ENCODE measurements at regions not wholly inside any gene's neighbourhood (a gene's known extent, or its start where the extent isn't known, plus 50 kb on each side); places are given as distances from the start of the nearest gene placed in this dataset.
"Not testable (repeated sequence)": the region's sequence is repeated elsewhere in the genome, so short reads cannot be mapped to it uniquely, and the experiment has no call there.

- H3K9me3 ChIP-seq, DNase-seq: not testable (repeated sequence)
Observed at GRCh38 chr9:62725580-62725979, 1535.7 kb downstream of the SPATA31A7 start.

GRCh38 chr9:62730229-62731000, 1540.6 kb downstream of the SPATA31A7 start:
- FAIRE-seq; intact Hi-C loops (cut with DNase I); H3K27me3 ChIP-seq; DNase-seq; H3K9me3 ChIP-seq; H3K4me3 ChIP-seq; H3K27ac ChIP-seq; H3K4me1 ChIP-seq; H3K36me3 ChIP-seq: not testable (repeated sequence)
- no CpG with 5 or more reads among the region's 4 CpGs for WGBS, 2 donors
- peak in 1 of 4 donors; percentile 47 for ATAC-seq

More at GRCh38 chr9:62725580-62725979, 1535.7 kb downstream of the SPATA31A7 start:
- H3K27ac ChIP-seq; H3K36me3 ChIP-seq; ATAC-seq; intact Hi-C loops (cut with DNase I); FAIRE-seq; H3K27me3 ChIP-seq; H3K4me1 ChIP-seq; H3K4me3 ChIP-seq: not testable (repeated sequence)
- WGBS, 2 donors = no CpG with 5 or more reads among the region's 4 CpGs

- H3K36me3 ChIP-seq = not testable (repeated sequence)
Observed at GRCh38 chr9:62731015-62731414, 1541.2 kb downstream of the SPATA31A7 start.

GRCh38 chr9:62737004-62737606, 1547.3 kb downstream of the SPATA31A7 start:
- H3K9me3 ChIP-seq; H3K4me3 ChIP-seq; H3K27me3 ChIP-seq; FAIRE-seq; H3K36me3 ChIP-seq; H3K4me1 ChIP-seq; DNase-seq; ATAC-seq; intact Hi-C loops (cut with DNase I); H3K27ac ChIP-seq: not testable (repeated sequence)
- WGBS, 2 donors = 44 to 75% methylated on average over 1 of the region's 2 CpGs

More at GRCh38 chr9:62731015-62731414, 1541.2 kb downstream of the SPATA31A7 start:
- H3K9me3 ChIP-seq; FAIRE-seq; H3K4me1 ChIP-seq; H3K27me3 ChIP-seq; intact Hi-C loops (cut with DNase I); H3K4me3 ChIP-seq; DNase-seq; H3K27ac ChIP-seq: not testable (repeated sequence)
- ATAC-seq = peak in 1 of 4 donors; percentile 54
- WGBS, 2 donors = no CpG with 5 or more reads among the region's 2 CpGs

GRCh38 chr9:62737915-62738314, 1548.1 kb downstream of the SPATA31A7 start:
- ATAC-seq = peak in 1 of 4 donors; percentile 44
- intact Hi-C loops (cut with DNase I); H3K36me3 ChIP-seq; H3K9me3 ChIP-seq; H3K27me3 ChIP-seq; FAIRE-seq; H3K4me3 ChIP-seq; H3K4me1 ChIP-seq; H3K27ac ChIP-seq; DNase-seq: not testable (repeated sequence)
- 13 to 15% methylated on average over 4 to 7 of the region's 24 CpGs for WGBS, 2 donors

GRCh38 chr9:62745774-62746529, 1556.1 kb downstream of the SPATA31A7 start:
- FAIRE-seq; H3K9me3 ChIP-seq; H3K27ac ChIP-seq; intact Hi-C loops (cut with DNase I); H3K4me1 ChIP-seq; DNase-seq; H3K4me3 ChIP-seq; ATAC-seq; H3K36me3 ChIP-seq; H3K27me3 ChIP-seq: not testable (repeated sequence)
- WGBS, 2 donors = no CpG with 5 or more reads among the region's 7 CpGs
